ENCODE measurements at regions not wholly inside any gene's neighbourhood (a gene's known extent, or its start where the extent isn't known, plus 50 kb on each side); places are given as distances from the start of the nearest gene placed in this dataset.
"Not testable (repeated sequence)": the region's sequence is repeated elsewhere in the genome, so short reads cannot be mapped to it uniquely, and the experiment has no call there.

- no peak for DNase-seq (ENCODE audit: low read depth in 2 of 2)
These were observed 426.4 kb downstream of the PDGFC start for GRCh38 chr4:156545003-156545785.

- DNase-seq (ENCODE audit: low read depth in 2 of 2): no peak
These were observed 432.2 kb downstream of the PDGFC start for GRCh38 chr4:156539376-156539775.

GRCh38 chr4:156538651-156539257, 432.8 kb downstream of the PDGFC start:
- DNase-seq (ENCODE audit: low read depth in 2 of 2): no peak

GRCh38 chr4:156538210-156538609, 433.4 kb downstream of the PDGFC start:
- no peak for DNase-seq (ENCODE audit: low read depth in 2 of 2)

- no peak for DNase-seq (ENCODE audit: low read depth in 2 of 2)
These were observed 434.3 kb downstream of the PDGFC start for GRCh38 chr4:156537286-156537685.

GRCh38 chr4:156536661-156537060, 434.9 kb downstream of the PDGFC start:
- no peak for DNase-seq (ENCODE audit: low read depth in 2 of 2)

- no peak for DNase-seq (ENCODE audit: low read depth in 2 of 2)
These were observed 437.4 kb downstream of the PDGFC start for GRCh38 chr4:156534205-156534604.

GRCh38 chr4:156528216-156528615, 443.4 kb downstream of the PDGFC start:
- DNase-seq (ENCODE audit: low read depth in 2 of 2): no peak

- no peak for DNase-seq (ENCODE audit: low read depth in 2 of 2)
These were observed 444.2 kb downstream of the PDGFC start for GRCh38 chr4:156527237-156527993.

- DNase-seq (ENCODE audit: low read depth in 2 of 2): no peak
These were observed 447.6 kb downstream of the PDGFC start for GRCh38 chr4:156523991-156524390.

GRCh38 chr4:156523492-156523891, 448.1 kb downstream of the PDGFC start:
- DNase-seq (ENCODE audit: low read depth in 2 of 2): no peak

GRCh38 chr4:156521631-156522030, 450.0 kb downstream of the PDGFC start:
- no peak for DNase-seq (ENCODE audit: low read depth in 2 of 2)

- no peak for DNase-seq (ENCODE audit: low read depth in 2 of 2)
These were observed 453.6 kb downstream of the PDGFC start for GRCh38 chr4:156517956-156518355.

GRCh38 chr4:156517546-156517945, 454.1 kb downstream of the PDGFC start:
- no peak for DNase-seq (ENCODE audit: low read depth in 2 of 2)

- DNase-seq (ENCODE audit: low read depth in 2 of 2): no peak
These were observed 454.9 kb downstream of the PDGFC start for GRCh38 chr4:156516698-156517097.

- no peak for DNase-seq (ENCODE audit: low read depth in 2 of 2)
These were observed 456.3 kb downstream of the PDGFC start for GRCh38 chr4:156515295-156515694.

- DNase-seq (ENCODE audit: low read depth in 2 of 2): no peak
These were observed 459.0 kb downstream of the PDGFC start for GRCh38 chr4:156512622-156513021.

- DNase-seq (ENCODE audit: low read depth in 2 of 2): not testable (repeated sequence)
These were observed 461.7 kb downstream of the PDGFC start for GRCh38 chr4:156509921-156510320.

GRCh38 chr4:156505341-156505955, 466.2 kb downstream of the PDGFC start:
- peak in 1 of 2 donors; percentile 29 for DNase-seq (ENCODE audit: low read depth in 2 of 2)

GRCh38 chr4:156503119-156503518, 468.5 kb downstream of the PDGFC start:
- DNase-seq (ENCODE audit: low read depth in 2 of 2): no peak

- no peak for DNase-seq (ENCODE audit: low read depth in 2 of 2)
These were observed 469.6 kb downstream of the PDGFC start for GRCh38 chr4:156501962-156502361.

- DNase-seq (ENCODE audit: low read depth in 2 of 2): no peak
These were observed 471.9 kb downstream of the PDGFC start for GRCh38 chr4:156499684-156500083.

All from dermis microvascular lymphatic vessel endothelial cell (primary cell).